ENCODE measurements at regions not wholly inside any gene's neighbourhood (a gene's known extent, or its start where the extent isn't known, plus 50 kb on each side); places are given as distances from the start of the nearest gene placed in this dataset.
A peak's percentile ranks its signal among the peaks of the same experiment; 100 is the strongest.
"Not testable (repeated sequence)": the region's sequence is repeated elsewhere in the genome, so short reads cannot be mapped to it uniquely, and the experiment has no call there.

- H3K4me3 ChIP-seq (ENCODE audit: low read depth, low read length): no peak overlapping the region
- peak; percentile 64 for TF ChIP-seq CTCF (IDR thresholded peaks at IDR 0.05; ENCODE audit: insufficient read depth, low read length)
- DNase-seq (ENCODE audit: low read depth): peak; percentile 54
These were observed 118.1 kb downstream of the ZNF365 start for GRCh38 chr10:62492012-62492869.

- no peak for TF ChIP-seq CTCF (IDR thresholded peaks at IDR 0.05; ENCODE audit: insufficient read depth, low read length)
- no peak overlapping the region for H3K4me3 ChIP-seq (ENCODE audit: low read depth, low read length)
- no peak for DNase-seq (ENCODE audit: low read depth)
These were observed 118.7 kb downstream of the ZNF365 start for GRCh38 chr10:62492870-62493180.

GRCh38 chr10:62496925-62497324, 122.8 kb downstream of the ZNF365 start:
- DNase-seq (ENCODE audit: low read depth): no peak
- TF ChIP-seq CTCF (IDR thresholded peaks at IDR 0.05; ENCODE audit: insufficient read depth, low read length): no peak

DNA sequence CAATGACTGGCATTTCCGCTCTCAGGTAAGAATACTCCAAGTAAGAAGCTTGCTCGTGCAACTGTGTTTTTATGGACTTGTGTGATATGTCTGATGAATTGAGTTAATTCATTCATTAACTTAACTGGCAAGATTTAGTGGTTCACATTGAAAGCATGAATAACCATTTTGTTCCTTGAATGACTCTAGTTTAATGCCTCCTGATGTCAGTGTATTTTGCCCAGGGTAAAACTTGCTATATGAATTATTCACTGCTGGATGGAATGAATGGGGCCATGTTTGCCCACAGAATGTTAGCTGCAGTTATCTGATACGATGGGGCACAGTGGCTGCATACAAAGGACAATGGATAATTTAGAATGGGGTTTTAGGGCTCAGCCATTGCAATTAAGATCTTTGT, 124.1 kb downstream of the ZNF365 start:
- TF ChIP-seq CTCF (IDR thresholded peaks at IDR 0.05; ENCODE audit: insufficient read depth, low read length): no peak
- DNase-seq (ENCODE audit: low read depth): no peak
- H3K4me3 ChIP-seq (ENCODE audit: low read depth, low read length): no peak overlapping the region

More at GRCh38 chr10:62496925-62497324, 122.8 kb downstream of the ZNF365 start:
- H3K4me3 ChIP-seq (ENCODE audit: low read depth, low read length): no peak overlapping the region

GRCh38 chr10:62500116-62500515, 125.9 kb downstream of the ZNF365 start:
- H3K4me3 ChIP-seq (ENCODE audit: low read depth, low read length); DNase-seq (ENCODE audit: low read depth): not testable (repeated sequence)

DNA sequence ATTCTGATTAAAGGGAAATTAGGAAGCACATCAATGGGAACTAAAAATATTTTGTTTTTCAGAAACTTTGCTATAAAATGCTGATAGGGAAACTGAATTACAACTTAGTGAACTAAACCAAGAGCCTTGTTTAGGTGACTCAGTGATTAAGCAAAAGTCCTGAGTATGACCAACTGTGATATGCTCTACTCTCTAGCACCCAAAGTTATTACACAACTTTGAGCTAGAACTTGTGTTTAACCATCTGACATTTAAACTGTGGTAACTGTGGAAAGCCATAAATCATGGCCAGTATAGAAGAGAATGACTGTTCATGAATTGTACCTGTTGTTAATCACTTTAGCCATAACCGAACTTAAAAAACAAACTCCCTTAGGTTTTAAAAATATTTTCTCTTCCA, 127.4 kb downstream of the ZNF365 start:
- no peak for TF ChIP-seq CTCF (IDR thresholded peaks at IDR 0.05; ENCODE audit: insufficient read depth, low read length)
- H3K4me3 ChIP-seq (ENCODE audit: low read depth, low read length): no peak overlapping the region
- peak; percentile 7 for DNase-seq (ENCODE audit: low read depth)

- no peak overlapping the region for H3K4me3 ChIP-seq (ENCODE audit: low read depth, low read length)
- peak; percentile 32 for DNase-seq (ENCODE audit: low read depth)
- no peak for TF ChIP-seq CTCF (IDR thresholded peaks at IDR 0.05; ENCODE audit: insufficient read depth, low read length)
These were observed 128.9 kb downstream of the ZNF365 start for GRCh38 chr10:62502995-62503613.
